ENCODE measurements at regions not wholly inside any gene's neighbourhood (a gene's known extent, or its start where the extent isn't known, plus 50 kb on each side); places are given as distances from the start of the nearest gene placed in this dataset.

DNA sequence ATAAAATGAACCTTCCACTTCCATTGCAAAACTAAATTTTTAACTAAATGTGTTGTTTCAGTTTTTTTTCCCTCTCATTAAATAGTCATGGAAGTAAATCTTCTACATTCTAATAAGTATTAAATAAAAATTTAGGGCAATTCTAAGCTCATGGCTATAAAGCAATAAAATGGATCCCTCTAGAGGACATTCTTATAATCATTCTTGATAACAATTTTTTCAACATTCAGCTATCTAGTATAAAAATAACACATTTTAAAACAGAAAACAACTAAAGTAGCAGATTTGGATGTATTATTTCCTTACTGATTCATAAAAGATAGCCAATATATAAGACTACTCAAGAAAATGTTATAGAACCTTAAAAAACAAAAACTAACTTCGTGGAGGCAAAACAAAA lies 393.1 kb downstream of the PLOD2 start:
- DNase-seq: no peak

- DNase-seq: peak; percentile 16
Measured at GRCh38 chr3:145776782-145777408, 384.1 kb downstream of the PLOD2 start.

- DNase-seq: no peak
Measured at GRCh38 chr3:145780301-145780700, 380.7 kb downstream of the PLOD2 start.

GRCh38 chr3:145785668-145786067 lies 375.3 kb downstream of the PLOD2 start:
- no peak for DNase-seq

- no peak for DNase-seq
Measured at GRCh38 chr3:145798007-145798406, 363.0 kb downstream of the PLOD2 start.

DNA sequence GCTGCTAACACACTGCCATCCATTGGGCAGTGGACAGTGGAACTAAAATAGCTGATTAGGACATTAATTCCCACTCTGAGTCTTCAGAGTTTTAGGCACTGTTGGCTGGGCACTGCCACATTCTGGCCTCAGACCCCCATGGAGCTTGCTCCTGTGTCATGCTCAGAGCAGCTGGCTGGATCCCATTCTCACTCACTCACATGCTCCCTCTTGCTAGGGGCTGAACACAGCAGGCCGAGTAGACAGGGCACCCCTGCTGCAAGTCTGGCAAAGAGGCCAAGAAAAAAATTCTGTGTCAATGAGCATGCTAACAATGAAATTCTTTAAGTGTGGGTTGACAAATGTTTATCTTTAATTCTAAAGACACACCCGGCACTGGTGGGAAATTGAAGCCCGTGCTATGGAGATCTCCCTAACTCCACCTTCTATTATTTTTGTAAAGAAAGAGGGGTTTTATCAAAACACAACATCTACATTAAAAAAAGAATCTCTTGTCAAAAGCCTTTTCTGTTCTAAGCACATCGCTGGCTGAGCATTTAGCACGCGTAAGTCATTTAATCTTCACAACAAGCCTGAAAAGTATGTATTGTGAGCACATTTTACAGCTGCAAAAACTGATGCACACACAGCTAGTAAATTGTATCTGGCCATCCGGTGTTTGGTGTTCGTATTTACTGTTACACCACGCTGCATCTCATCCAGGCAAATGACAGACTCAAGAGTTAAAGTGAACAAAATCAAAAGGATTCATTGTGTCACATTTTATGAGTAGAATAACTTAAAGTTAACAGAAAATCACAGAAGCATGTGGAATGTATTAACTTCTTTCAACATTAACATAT lies 362.1 kb downstream of the PLOD2 start:
- no peak for DNase-seq

DNA sequence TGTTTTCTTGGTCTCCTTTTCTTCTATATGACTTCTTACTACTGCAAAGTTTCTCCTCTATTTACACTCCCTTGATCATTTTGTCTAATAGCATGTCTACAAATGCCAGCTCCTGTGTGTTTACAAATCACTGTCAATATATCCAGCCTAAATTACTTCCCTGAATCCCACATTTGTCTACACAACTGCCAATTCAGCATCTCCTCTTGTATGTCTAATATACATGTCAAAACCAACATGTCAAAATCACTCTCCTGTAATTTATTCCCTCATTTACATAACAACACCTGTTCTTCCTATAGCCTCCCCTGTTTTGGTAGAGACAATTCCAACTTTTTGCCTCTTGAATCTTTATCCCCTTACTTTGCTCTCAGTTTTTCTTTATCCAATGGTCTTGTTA lies 359.3 kb downstream of the PLOD2 start:
- DNase-seq: no peak

GRCh38 chr3:145807990-145808389 lies 353.0 kb downstream of the PLOD2 start:
- no peak for DNase-seq

- DNase-seq: no peak
Measured at GRCh38 chr3:145812391-145812790, 348.6 kb downstream of the PLOD2 start.

DNA sequence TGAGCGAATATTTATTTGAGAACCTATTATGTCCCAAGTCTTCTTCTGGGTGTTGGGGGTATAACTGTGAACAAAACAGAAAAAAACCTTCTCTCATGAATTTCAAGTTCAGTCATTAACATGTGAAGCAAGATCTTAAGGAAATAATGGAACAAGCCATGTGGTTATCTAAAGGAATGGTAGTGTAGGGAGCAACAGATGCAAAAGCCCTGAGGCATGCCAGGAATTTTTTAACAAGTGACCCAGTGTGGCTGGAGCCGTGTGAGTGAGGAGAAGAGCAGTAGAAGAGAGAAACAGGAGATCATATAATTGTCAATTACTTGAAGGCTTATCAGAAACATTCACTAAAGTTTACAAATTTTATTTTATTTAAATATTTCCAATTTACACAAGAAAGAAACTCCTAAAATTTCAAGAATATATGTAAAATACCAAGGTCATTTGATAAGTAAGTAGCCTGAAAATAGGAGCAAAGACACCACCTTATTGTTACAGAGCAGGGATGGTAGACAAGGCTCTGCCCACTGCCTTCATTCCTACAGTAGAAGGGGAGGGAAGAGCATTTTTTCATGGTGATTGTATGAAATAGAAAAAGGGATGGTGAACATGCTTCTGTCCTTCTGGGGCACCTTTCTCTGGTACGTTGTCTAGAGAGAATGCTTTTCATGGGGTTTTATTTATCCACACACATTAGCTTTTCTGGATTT lies 345.1 kb downstream of the PLOD2 start:
- DNase-seq: no peak

DNA sequence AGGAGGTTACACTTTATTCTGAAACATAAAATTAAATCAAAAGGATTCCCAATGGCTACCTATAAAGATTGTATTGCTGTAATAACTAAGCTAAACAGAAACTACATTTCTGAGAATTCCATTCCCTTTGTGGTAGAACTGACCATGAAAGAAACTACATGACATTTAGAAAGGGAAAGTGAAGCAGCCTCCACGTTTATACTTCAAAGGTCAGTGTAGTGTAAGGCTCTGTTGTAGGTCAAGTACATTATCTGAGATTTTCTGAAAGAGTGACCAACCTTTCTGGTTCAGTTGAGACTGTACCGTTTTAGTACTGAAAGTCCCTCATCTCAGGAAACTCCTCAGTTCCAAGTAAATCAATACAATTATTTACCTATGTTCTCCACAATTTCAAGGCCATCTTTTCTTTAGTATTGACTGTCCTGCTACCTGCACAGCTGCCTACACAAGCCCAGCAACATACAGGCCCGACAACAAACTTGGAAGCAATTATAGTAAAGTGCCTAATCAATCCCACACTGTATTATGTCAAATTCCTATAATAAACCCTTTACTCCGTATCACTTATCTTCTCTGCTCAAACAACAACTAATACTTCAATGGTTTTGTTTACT lies 343.0 kb downstream of the PLOD2 start:
- no peak for DNase-seq

- no peak for DNase-seq
Measured at GRCh38 chr3:145820170-145820569, 340.8 kb downstream of the PLOD2 start.

DNA sequence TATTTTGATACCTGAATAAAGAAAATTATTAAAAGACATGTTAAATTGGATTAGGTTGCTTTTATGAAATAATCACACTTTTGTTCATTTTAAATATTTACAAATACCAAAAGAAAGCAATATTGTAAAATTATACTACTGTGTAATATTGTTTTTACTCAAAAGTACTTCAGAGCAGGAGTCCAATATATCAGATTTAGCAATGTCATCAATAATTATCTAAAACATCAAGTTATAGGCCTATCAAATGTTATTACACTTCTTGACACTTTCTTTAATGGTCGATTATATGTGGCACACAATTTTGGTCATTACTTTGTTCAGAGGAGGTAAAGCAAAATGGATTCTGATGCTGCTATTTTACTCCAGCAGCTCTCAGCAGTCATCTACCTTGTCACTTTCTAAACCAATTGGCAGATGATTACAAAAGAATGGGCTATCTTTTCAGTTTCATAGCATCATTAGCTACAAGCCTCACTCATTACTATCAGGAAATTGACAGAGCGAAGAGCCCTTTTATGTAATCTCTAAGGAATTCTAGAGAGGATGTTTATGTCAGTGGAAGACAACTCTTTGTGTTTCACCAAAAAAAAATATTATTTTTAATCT lies 318.6 kb downstream of the PLOD2 start:
- DNase-seq: no peak

- no peak for DNase-seq
Measured at GRCh38 chr3:145843561-145843960, 317.4 kb downstream of the PLOD2 start.

DNA sequence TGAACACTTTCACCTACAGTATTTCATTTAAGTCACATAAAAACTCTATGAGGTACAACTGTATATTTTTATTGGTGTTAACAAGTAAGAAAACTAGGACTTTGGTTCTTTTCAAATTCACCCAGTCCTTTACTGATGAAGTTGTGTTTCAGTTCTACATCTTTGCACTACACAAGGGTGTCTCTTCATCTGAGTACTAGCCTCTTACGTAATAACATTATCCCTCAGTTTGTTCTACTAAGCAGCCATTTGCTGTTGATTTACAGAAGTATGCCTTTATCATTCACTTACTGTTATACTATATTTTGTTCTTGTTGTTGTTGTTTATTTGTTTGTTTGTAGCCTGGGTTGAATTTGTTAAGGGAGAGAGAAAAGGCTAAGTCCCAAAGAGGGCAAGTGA lies 311.9 kb downstream of the PLOD2 start:
- no peak for DNase-seq

- DNase-seq: no peak
Measured at GRCh38 chr3:145854499-145854898, 306.5 kb downstream of the PLOD2 start.

- no peak for DNase-seq
Measured at GRCh38 chr3:145857956-145858355, 303.0 kb downstream of the PLOD2 start.

- DNase-seq: no peak
Measured at GRCh38 chr3:145864336-145864735, 296.6 kb downstream of the PLOD2 start.

DNA sequence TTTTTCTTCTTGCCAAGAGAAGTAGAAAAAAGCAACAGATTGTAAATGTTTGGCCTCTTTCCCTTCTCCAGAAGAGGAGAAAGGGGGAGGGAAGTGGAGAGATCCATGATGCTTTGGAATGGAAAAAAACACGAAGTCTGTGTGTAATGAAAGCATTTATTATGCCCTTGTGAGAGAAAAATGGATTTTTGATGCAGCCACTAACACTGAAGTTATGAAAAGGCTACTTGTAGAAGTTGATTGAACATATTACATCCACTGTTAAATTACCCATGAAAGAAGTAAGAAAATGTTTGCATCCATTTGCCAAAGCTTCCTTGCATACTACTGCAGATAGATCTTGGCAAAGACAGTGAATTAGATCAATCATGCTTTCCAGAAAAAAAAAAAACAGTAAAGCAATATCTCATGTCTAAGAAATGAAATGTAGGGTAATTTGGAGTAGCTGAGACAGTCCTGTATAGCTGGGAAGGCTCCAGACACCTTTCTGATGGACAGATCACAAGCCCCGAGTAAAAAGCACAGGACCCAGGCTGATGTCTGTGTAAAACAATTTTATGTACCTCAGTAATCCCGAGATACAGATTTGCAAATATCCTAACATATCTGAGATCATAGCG lies 295.5 kb downstream of the PLOD2 start:
- no peak for DNase-seq

GRCh38 chr3:145869958-145870357 lies 291.0 kb downstream of the PLOD2 start:
- no peak for DNase-seq

GRCh38 chr3:145882436-145882835 lies 278.5 kb downstream of the PLOD2 start:
- DNase-seq: no peak

- DNase-seq: no peak
Measured at GRCh38 chr3:145889730-145890129, 271.3 kb downstream of the PLOD2 start.

- DNase-seq: no peak
Measured at GRCh38 chr3:145892869-145893268, 268.1 kb downstream of the PLOD2 start.
